Transverse colon (tissue), 4 donors: ENCODE measurements at regions not wholly inside any gene's neighbourhood (a gene's known extent, or its start where the extent isn't known, plus 50 kb on each side); places are given as distances from the start of the nearest gene placed in this dataset.

ENCODE experiments used
- CTCF ChIP-seq, 5 experiments: fragments of 200-600 bp in 3 of 5; fragments of 450-650 bp in 2 of 5; sonication (generic) in 3 of 5; IDR thresholded peaks; 1 replicate in 2 of 5; 2 replicates in 3 of 5; pipeline ENCODE4 v1.5.1; 2016 to 2017; ENCODE audit warnings: antibody characterized with exemption in 5 of 5, inconsistent platforms in 3 of 5, mild to moderate bottlenecking in 2 of 5, moderate library complexity in 1 of 5
- EP300 ChIP-seq: sonication (generic); formaldehyde crosslinking; IDR thresholded peaks from one replicate; pipeline ENCODE4 v1.6.1; 2017; ENCODE audit warnings: antibody characterized with exemption, low read depth
- POLR2A ChIP-seq: fragments of 450-650 bp; IDR thresholded peaks from one replicate; pipeline ENCODE4 v1.6.1; 2016; ENCODE audit warnings: antibody characterized with exemption, mild to moderate bottlenecking, moderate library complexity
- POLR2AphosphoS5 ChIP-seq, 3 donors: sonication (generic); formaldehyde crosslinking; IDR thresholded peaks; one replicate each; pipeline ENCODE4 v1.6.1; 2016; ENCODE audit warnings: antibody characterized with exemption in 3 of 3

- TF ChIP-seq POLR2AphosphoS5 (IDR thresholded peaks at IDR 0.05), result no peak
- TF ChIP-seq EP300, result no peak
- no peak for TF ChIP-seq CTCF (IDR thresholded peaks at IDR 0.05)
- no peak for TF ChIP-seq POLR2A
These were observed 283.0 kb upstream of the FN1 start for GRCh38 chr2:215718890-215719289.
